K562 (cell line): ENCODE measurements at regions not wholly inside any gene's neighbourhood (a gene's known extent, or its start where the extent isn't known, plus 50 kb on each side); places are given as distances from the start of the nearest gene placed in this dataset.

Experiments used
- CHCHD3 ChIP-seq: fragments of 250-450 bp; sonication (Bioruptor Pico); IDR thresholded peaks from 2 replicates; pipeline ENCODE4 v2.1.2; 2022; ENCODE audit warnings: mild to moderate bottlenecking
- CREB1 ChIP-seq, 2 experiments: sonication (generic) in 1 of 2; formaldehyde crosslinking in 1 of 2; IDR thresholded peaks; 2 replicates each; pipeline versions ENCODE4 v1.6.1 to v1.8.0; 2012 to 2022; ENCODE audit warnings: inconsistent platforms in 1 of 2, mild to moderate bottlenecking in 1 of 2, missing genetic modification reagents in 1 of 2, moderate library complexity in 1 of 2
- USF1 ChIP-seq: sonication (generic); formaldehyde crosslinking; IDR thresholded peaks from 2 replicates; pipeline ENCODE4 v1.9.0; 2022; ENCODE audit warnings: mild to moderate bottlenecking, missing genetic modification reagents
- USF2 ChIP-seq: sonication (generic); formaldehyde crosslinking; IDR thresholded peaks from 2 replicates; pipeline ENCODE4 v1.5.0; 2020; ENCODE audit warnings: missing genetic modification reagents
- YY1 ChIP-seq, 3 experiments: IDR thresholded peaks; 2 replicates each; pipeline ENCODE4 v1.6.1; 2011; ENCODE audit warnings: low read length in 2 of 3, mild to moderate bottlenecking in 2 of 3, moderate library complexity in 2 of 3, borderline replicate concordance in 1 of 3, control low read depth in 1 of 3, low read depth in 1 of 3; ENCODE audit not compliant: insufficient read depth in 3 of 3, insufficient replicate concordance in 2 of 3, control insufficient read depth in 1 of 3, insufficient read length in 1 of 3; ENCODE audit errors: extremely low read depth in 1 of 3

- TF ChIP-seq CHCHD3 (CRISPR knock-in tag) (no peak), CREB1 (IDR thresholded peaks at IDR 0.05) (no peak), CREB1 (CRISPR knock-in tag; IDR thresholded peaks at IDR 0.05) (no peak), YY1 (IDR thresholded peaks at IDR 0.05; ENCODE audit: borderline replicate concordance in 1 of 3, control insufficient read depth in 1 of 3, extremely low read depth in 1 of 3, insufficient read depth in 3 of 3, insufficient read length in 1 of 3, insufficient replicate concordance in 2 of 3, low read depth in 1 of 3, low read length in 2 of 3) (no peak), USF1 (no peak), USF2 (CRISPR knock-in tag) (no peak)
Observed at GRCh38 chr20:48024539-48024938, 239.3 kb upstream of the SULF2 start.
